Stimulated activated CD8-positive, alpha-beta memory T cell treated with anti-CD3 and anti-CD28 coated beads, Interleukin-4, amount 100 ng/mL, for 1 hour (primary cell): ENCODE measurements at regions not wholly inside any gene's neighbourhood (a gene's known extent, or its start where the extent isn't known, plus 50 kb on each side); places are given as distances from the start of the nearest gene placed in this dataset.

Source experiments
- DNase-seq, 2 donors: peaks; one replicate each; pipeline ENCODE4 v3.0.0-alpha.2; 2020; ENCODE audit warnings: low read depth in 2 of 2, low spot score in 1 of 2

GRCh38 chr6:105622226-105622625 lies 219.3 kb upstream of the PREP start:
- no peak for DNase-seq

- no peak for DNase-seq
Observed at GRCh38 chr6:105621564-105622175, 218.8 kb upstream of the PREP start.

GRCh38 chr6:105620878-105621277 lies 218.0 kb upstream of the PREP start:
- DNase-seq = no peak

GRCh38 chr6:105619971-105620741 lies 217.3 kb upstream of the PREP start:
- no peak for DNase-seq

DNA sequence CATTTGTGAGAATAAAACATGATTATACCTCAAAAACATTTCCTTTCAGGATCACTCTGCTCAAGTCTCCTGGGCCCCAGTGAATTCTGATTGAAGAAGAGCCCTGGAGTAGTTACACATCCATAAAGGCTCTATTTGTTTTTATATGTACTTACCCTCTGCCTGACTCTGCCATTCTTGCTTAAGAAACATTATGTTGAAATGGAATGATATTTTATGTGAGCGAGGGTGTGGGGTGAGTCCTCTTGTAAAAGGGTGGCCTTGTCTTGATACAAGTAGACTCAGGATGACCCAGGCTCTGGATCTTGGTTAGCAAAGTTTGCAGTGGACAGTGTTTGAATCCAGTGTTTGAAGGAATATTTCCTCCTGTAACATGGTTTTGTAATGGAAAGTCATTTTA lies 215.4 kb upstream of the PREP start:
- DNase-seq = no peak

- no peak for DNase-seq
Observed at GRCh38 chr6:105616521-105616920, 213.6 kb upstream of the PREP start.

- no peak for DNase-seq
Observed at GRCh38 chr6:105611606-105612005, 208.7 kb upstream of the PREP start.

DNA sequence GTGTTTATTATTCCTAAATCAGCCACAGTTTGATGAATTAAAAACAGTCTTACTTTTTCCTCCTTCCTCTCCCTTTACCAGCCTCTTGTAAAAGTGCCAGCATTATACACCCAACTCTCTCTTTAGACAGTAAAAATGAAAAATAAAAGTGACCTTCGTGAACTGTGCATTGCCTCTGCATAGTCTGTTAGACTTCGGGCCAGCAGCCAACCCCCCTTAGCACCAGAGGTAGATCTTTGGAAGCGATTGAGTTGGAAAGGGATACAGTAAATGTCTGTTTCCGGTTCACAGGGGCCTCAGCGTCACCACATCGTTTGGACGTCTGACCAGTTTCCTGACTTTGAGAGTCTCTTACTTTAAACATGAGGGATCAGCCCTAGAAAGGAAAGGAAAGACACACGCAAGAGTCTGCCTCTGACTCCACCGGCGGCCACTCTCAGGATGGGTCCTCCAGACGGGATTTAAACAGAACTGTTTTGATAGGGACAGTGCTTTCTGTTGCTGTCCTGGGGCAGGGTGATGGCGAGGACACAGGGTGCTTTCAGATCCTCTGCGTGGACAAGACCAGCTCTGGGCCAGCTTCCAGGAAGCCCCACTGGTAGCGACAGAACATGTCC lies 206.6 kb upstream of the PREP start:
- no peak for DNase-seq

DNA sequence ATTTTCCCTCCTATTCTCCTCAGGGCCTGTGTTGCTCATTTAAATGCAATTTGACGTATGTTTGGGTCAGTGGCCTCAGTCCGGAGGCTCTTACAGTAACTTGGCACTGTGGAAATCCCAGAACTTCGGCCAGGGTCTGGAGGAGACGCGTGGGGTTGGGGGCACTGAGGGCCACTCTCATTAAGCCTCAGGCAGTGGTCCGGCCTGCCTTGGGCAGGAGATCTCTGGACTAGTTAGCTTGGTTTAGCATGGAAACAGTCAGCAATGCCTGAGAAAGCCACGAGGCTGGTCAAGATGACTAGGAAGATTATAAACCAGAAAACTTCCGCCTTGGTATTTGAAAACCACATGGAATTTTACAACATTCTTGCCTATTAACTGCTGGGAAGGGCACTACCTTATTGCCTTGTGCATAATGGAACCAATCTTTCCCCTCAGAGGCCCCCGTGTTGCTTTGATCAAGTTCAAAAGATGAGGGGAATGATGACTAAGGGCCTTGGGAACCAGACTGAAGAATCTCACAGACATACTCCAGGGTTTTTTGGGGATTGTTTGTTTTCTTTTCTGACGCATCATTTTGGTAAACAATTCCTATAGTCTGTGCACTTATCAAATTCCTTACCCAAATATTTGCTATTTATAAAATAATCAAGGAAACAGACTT lies 206.0 kb upstream of the PREP start:
- DNase-seq = no peak

- DNase-seq = no peak
Observed at GRCh38 chr6:105607636-105608621, 205.0 kb upstream of the PREP start.

DNA sequence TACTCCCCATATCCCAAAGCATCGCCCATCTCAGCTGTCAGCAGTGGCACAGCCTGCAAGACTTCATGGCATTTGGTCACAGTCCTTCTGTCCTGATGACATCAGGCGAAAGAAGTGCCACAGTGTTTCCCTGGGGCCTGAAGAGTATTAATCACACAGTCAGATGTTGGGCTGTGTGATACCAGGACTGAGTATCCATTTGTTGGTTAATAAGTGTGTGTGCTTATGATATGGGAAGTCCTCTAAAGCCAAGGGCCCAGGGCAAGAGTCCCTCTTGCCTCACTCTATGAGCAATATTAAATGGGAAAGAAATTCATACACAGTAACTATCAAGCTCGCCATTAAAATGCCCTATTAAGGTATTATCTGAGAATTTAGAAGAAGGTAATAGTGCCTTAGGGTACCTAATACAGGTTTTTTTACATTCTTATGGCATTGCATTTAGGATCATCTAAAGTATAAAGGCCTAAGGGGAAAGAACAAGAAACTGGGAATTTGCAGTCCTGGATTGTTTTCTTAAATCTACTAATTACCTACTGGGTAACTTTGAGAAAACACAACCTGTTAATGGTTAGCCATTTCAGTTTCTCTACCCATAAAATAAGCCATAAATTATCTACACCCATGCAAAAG lies 204.1 kb upstream of the PREP start:
- DNase-seq = no peak

- DNase-seq = no peak
Observed at GRCh38 chr6:105604587-105604884, 201.7 kb upstream of the PREP start.

GRCh38 chr6:105603788-105604586 lies 201.1 kb upstream of the PREP start:
- no peak for DNase-seq

DNA sequence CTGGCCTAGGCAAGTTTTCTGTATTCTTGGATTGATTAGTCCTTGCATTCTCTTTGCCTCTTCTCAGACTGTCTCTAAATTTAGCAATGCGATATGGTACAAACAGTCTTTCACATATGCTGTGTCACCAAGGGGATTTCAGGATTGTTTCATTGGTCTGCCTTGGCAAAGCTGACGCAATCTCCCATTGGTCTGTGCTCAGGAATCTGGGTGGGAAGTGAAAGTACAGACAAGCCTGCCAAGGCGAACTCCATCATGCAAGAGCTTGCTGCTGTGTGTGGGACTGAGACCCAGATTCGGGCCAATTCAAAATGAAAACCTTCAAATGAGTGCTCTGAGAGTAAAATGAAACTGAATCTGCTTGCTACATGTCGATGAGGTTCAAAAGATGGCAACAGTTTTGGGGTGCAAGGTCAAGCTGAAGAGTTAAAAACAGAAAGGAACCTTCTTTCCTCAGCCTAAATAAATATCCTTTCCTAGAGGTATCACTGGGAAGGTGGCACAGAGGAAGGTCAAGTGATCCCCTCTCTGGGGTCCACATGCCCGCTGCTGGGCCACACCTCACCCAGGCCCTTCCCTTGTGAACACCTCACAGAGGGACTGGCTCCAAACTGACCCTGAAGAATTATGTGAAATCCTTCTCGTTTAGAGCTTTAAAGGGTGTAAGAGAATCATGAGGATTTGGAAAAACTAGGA lies 198.8 kb upstream of the PREP start:
- DNase-seq = no peak

GRCh38 chr6:105600336-105601260 lies 197.7 kb upstream of the PREP start:
- no peak for DNase-seq

DNA sequence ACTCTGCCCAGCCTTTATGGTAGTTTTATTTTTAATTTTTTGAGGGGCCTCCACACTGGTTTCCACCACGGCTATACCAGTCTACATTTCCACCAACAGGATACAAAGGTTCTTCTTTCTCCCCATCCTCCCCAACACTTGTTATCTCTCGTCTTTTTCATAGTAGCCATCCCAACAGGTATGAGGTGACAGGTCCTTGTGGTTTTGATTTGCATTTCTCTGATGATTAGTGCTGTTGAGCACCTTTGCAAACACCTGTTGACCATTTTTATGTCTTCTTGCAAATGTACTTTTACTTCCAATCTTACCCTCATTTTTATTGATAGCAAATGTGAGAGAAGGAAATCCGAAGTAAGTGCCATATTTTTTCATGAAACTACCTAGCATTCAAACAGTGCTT lies 195.4 kb upstream of the PREP start:
- no peak for DNase-seq

- no peak for DNase-seq
Observed at GRCh38 chr6:105596284-105596755, 193.4 kb upstream of the PREP start.

DNA sequence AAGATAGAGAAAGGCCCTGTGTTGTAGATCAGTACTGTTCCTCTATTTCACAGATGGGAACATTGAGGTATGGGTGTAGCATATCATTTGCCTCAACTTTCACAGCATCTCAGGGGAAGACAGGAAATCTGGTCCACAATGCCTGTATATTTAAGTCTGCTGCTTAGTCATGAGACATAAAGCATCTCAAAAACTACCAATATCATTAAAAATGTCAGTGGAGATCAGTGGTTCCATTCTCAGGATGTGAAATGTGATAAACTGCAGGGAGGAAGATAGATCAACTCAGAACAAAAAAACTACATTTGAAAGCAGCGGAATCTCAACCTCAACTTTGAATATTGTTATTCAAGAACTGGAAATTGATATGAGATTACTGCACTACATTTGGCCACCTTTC lies 192.9 kb upstream of the PREP start:
- no peak for DNase-seq
